ENCODE measurements at regions not wholly inside any gene's neighbourhood (a gene's known extent, or its start where the extent isn't known, plus 50 kb on each side); places are given as distances from the start of the nearest gene placed in this dataset.

DNA sequence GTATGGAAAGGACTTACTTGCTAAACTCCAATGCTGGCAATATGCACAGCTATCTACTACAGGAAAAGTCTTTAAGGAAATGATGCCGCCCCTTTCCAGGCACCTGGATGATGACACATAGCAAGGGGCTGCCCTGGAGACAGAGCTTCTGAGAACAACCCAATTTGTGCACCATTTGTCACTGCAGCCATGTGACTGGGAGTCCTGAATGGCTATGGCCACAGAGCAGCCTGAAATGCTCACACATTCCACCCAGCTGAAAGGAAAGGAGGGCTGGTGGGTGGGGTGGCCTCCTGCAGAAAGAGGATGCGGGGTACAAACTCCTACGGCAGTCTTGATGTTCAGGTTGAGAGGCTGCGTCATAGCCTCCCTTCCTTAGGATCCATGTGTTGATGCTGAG is 70.1 kb upstream of the FSTL4 start:
- ChIA-PET POLR2A (no interaction called here), CTCF (no interaction called here)
- TF ChIP-seq ARNT (IDR thresholded peaks at IDR 0.05) (no peak), ZNF384 (IDR thresholded peaks at IDR 0.05) (no peak), TARDBP (IDR thresholded peaks at IDR 0.05) (no peak), SP1 (IDR thresholded peaks at IDR 0.05) (no peak), HDGF (IDR thresholded peaks at IDR 0.05; ENCODE audit: borderline replicate concordance) (no peak)

DNA sequence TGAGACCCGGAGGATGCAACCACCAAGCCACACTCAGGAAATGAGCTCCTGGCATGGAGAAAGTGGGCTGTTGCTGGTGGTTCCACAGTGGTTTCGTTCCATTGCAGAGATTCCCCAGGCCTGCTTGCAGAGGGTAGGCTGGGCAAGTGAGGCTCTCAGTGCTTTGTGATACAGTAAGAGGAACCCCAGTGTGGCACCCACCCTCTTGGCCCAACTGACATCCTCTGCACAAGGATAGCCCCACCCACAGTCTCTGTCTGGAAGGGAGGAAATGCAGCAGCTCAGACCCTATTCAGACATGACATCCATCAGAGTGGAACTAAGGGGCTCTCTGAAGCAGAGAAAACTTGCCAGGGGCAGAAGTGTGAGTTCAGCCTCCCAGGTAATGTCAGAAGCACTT is 69.6 kb upstream of the FSTL4 start:
- ChIA-PET CTCF (interaction anchor here (0.9 kb wide), 1 partner anchor 261 kb away, joined by 3 read pairs; no protein-coding TSS in a partner anchor), POLR2A (no interaction called here)
- no peak for DNase-seq (ENCODE audit: extremely low spot score)
- TF ChIP-seq SUZ12 (IDR thresholded peaks at IDR 0.05) (no peak), CTBP1 (IDR thresholded peaks at IDR 0.05; ENCODE audit: borderline replicate concordance) (no peak), HDGF (IDR thresholded peaks at IDR 0.05; ENCODE audit: borderline replicate concordance) (no peak), FOXM1 (IDR thresholded peaks at IDR 0.05; ENCODE audit: borderline replicate concordance) (no peak), L3MBTL2 (conservative IDR thresholded peaks at IDR 0.05) (no peak), ELF4 (IDR thresholded peaks at IDR 0.05) (no peak)

More for the DNA sequence above, 70.1 kb upstream of the FSTL4 start:
- no peak for DNase-seq (ENCODE audit: extremely low spot score)

DNA sequence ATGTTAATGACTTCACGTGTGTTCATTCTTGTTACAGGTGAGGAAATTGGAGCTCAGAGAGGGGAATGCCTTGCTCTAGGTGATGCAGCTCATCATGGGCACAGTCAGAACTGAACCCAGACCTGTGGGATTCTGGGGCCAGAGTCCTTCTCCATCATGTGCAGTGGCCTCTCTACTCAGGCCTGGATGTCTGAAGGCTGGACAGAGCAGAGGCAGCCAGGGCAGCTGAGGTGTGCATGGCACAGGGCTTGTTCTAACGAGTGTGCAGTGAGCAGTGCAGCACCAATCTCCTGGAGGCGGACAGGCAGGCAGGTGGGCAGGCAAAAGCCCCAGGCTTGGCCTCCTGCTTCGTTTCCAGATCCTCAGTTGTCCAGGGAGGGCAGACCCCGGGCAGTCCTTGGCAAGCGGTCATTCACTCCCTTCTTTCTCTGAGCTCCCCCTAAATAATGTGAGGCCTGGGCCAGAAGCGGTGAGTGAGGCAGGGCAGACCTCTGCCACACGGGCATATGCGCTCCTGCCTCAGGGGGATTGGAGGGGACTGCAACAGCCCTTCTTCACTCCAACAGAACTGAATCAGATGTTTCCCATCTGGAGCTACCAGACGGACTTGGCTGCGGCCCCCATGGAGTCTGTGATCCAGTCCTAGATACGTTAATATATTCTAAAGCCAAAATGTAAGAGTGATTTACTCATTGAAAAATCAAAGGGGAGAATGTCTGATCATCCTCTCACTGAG is 68.7 kb upstream of the FSTL4 start:
- ChIA-PET POLR2A (no interaction called here), CTCF (interaction anchor here (0.9 kb wide), 1 partner anchor 260 kb away, joined by 3 read pairs; no protein-coding TSS in a partner anchor)
- TF ChIP-seq FOXK2 (IDR thresholded peaks at IDR 0.05) (no peak), FOXM1 (IDR thresholded peaks at IDR 0.05; ENCODE audit: borderline replicate concordance) (no peak), SP1 (IDR thresholded peaks at IDR 0.05) (no peak), L3MBTL2 (conservative IDR thresholded peaks at IDR 0.05) (no peak), ELF4 (IDR thresholded peaks at IDR 0.05) (no peak), SUZ12 (IDR thresholded peaks at IDR 0.05) (no peak), BHLHE40 (IDR thresholded peaks at IDR 0.05; ENCODE audit: borderline replicate concordance) (no peak), NFRKB (IDR thresholded peaks at IDR 0.05) (no peak)
- TF ChIP-seq, protein P1, sequence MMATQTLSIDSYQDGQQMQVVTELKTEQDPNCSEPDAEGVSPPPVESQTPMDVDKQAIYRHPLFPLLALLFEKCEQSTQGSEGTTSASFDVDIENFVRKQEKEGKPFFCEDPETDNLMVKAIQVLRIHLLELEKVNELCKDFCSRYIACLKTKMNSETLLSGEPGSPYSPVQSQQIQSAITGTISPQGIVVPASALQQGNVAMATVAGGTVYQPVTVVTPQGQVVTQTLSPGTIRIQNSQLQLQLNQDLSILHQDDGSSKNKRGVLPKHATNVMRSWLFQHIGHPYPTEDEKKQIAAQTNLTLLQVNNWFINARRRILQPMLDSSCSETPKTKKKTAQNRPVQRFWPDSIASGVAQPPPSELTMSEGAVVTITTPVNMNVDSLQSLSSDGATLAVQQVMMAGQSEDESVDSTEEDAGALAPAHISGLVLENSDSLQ (IDR thresholded peaks at IDR 0.05), result no peak
- DNase-seq (ENCODE audit: extremely low spot score), result no peak

DNA sequence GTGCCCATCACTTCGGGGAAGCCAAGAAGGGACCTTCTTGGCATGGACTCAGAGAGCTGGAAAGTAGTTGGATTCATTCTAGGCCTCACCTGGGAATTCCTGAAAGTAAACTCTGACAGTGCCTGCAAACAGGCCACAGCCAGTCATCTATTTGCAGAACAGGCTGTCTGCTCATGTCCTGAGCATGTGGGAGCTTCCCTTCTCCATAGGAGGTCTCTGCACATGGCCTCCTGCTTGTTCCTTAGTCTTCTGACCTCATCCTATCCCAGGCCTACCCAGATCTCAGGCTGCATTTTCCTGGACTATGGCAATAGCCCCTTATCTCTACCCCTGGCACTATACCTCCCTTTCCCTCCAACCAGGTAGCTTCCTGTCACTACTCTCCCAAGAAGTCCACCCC is 67.2 kb upstream of the FSTL4 start:
- POLR2A ChIA-PET, result no interaction called here
- DNase-seq (ENCODE audit: extremely low spot score), result no peak
- CTCF ChIA-PET, result no interaction called here
- TF ChIP-seq L3MBTL2 (conservative IDR thresholded peaks at IDR 0.05) (no peak), FOXM1 (IDR thresholded peaks at IDR 0.05; ENCODE audit: borderline replicate concordance) (no peak), FOXA1 (IDR thresholded peaks at IDR 0.05) (no peak), BHLHE40 (IDR thresholded peaks at IDR 0.05; ENCODE audit: borderline replicate concordance) (no peak), FOXK2 (IDR thresholded peaks at IDR 0.05) (no peak), ELF4 (IDR thresholded peaks at IDR 0.05) (no peak), SP1 (IDR thresholded peaks at IDR 0.05) (no peak), TARDBP (IDR thresholded peaks at IDR 0.05) (no peak), CTBP1 (IDR thresholded peaks at IDR 0.05; ENCODE audit: borderline replicate concordance) (no peak), LEF1 (IDR thresholded peaks at IDR 0.05; ENCODE audit: borderline replicate concordance) (no peak)
- TF ChIP-seq, protein P1 (IDR thresholded peaks at IDR 0.05), result no peak

DNA sequence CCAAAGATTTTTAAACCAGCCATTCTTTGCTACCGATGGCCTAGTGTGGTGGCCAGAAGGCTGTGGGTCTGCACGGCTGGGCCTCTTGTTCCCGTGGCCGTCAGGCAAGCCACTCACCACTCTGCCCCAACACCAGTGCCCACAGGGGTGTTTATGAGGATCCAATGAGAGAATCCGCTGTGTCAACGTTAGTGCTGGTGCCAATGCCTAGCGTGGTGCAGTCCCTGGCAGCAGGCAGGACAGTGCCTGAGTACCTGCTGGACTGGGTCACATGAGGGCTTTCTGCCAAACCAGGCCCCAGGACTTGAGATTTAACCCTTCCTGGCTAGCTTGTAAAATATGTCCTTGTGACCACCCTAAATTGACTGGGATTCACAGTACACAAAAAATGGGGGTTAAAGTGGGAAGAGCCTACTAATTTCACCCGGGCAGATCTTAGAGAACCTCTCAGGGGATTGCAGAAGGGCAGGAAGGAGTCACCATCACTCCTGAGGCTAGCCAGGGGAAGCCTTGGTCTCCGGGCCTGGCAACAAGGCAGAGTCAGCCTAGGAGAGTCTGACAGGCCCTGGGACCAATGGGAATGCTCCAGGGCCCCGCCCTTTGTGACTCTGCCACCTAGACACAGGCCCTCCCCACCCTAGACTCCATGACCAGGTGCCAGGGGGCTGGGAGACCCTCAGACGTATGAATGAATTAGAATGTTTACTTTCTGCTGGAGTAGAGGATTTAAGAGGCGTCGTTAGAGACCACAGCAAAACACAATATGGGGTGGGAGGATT is 63.2 kb upstream of the FSTL4 start:
- DNase-seq (ENCODE audit: extremely low spot score), result no peak
- CTCF ChIA-PET, result no interaction called here
- TF ChIP-seq FOXA1 (IDR thresholded peaks at IDR 0.05) (no peak), BHLHE40 (IDR thresholded peaks at IDR 0.05; ENCODE audit: borderline replicate concordance) (no peak), SP1 (IDR thresholded peaks at IDR 0.05) (no peak), SUZ12 (IDR thresholded peaks at IDR 0.05) (no peak), ARNT (IDR thresholded peaks at IDR 0.05) (no peak), FOXK2 (IDR thresholded peaks at IDR 0.05) (no peak), ZNF384 (IDR thresholded peaks at IDR 0.05) (no peak), ELF4 (IDR thresholded peaks at IDR 0.05) (no peak), L3MBTL2 (conservative IDR thresholded peaks at IDR 0.05) (no peak), CTBP1 (IDR thresholded peaks at IDR 0.05; ENCODE audit: borderline replicate concordance) (no peak), LEF1 (IDR thresholded peaks at IDR 0.05; ENCODE audit: borderline replicate concordance) (no peak), FOXM1 (IDR thresholded peaks at IDR 0.05; ENCODE audit: borderline replicate concordance) (no peak), HDGF (IDR thresholded peaks at IDR 0.05; ENCODE audit: borderline replicate concordance) (no peak)
- TF ChIP-seq, protein P1 (IDR thresholded peaks at IDR 0.05), result no peak
- POLR2A ChIA-PET, result no interaction called here

DNA sequence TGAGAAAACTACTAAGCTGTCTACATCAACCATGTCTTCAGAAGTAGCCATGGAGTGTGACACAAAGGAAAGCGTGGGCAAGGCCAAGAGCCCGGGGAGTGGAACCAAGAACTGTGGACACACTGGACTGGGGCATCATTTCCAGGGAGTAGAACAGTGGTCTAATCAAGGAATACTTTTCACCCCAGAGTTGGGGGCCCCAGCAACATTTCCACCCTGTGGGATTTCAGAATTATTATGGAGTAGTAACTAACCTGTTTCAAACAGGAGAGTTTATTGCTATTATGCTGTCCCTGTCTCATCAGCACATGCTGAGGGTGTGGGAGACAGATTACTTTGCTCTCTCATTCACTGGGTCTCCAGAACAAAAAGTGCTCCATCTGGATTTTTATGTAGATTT is 58.0 kb upstream of the FSTL4 start:
- POLR2A ChIA-PET, result no interaction called here
- DNase-seq (ENCODE audit: extremely low spot score), result no peak
- CTCF ChIA-PET, result no interaction called here
- no peak for TF ChIP-seq TARDBP (IDR thresholded peaks at IDR 0.05)
- TF ChIP-seq ELF4 (IDR thresholded peaks at IDR 0.05), result no peak
- TF ChIP-seq SP1 (IDR thresholded peaks at IDR 0.05), result no peak
- TF ChIP-seq LEF1 (IDR thresholded peaks at IDR 0.05; ENCODE audit: borderline replicate concordance), result no peak
- no peak for TF ChIP-seq L3MBTL2 (conservative IDR thresholded peaks at IDR 0.05)
- no peak for TF ChIP-seq FOXK2 (IDR thresholded peaks at IDR 0.05)
- TF ChIP-seq SUZ12 (IDR thresholded peaks at IDR 0.05), result no peak
- no peak for TF ChIP-seq FOXM1 (IDR thresholded peaks at IDR 0.05; ENCODE audit: borderline replicate concordance)
- TF ChIP-seq BHLHE40 (IDR thresholded peaks at IDR 0.05; ENCODE audit: borderline replicate concordance), result no peak
- TF ChIP-seq ARNT (IDR thresholded peaks at IDR 0.05), result no peak
- TF ChIP-seq NFRKB (IDR thresholded peaks at IDR 0.05), result no peak
- no peak for TF ChIP-seq HDGF (IDR thresholded peaks at IDR 0.05; ENCODE audit: borderline replicate concordance)

All from HEK293T (cell line).